A549 (cell line): ENCODE measurements at regions not wholly inside any gene's neighbourhood (a gene's known extent, or its start where the extent isn't known, plus 50 kb on each side); places are given as distances from the start of the nearest gene placed in this dataset.

Experiments used
- CHD4 ChIP-seq: fragments of 200-600 bp; sonication (generic); IDR thresholded peaks from 2 replicates; pipeline ENCODE4 v1.6.1; 2016; ENCODE audit warnings: antibody characterized with exemption, mild to moderate bottlenecking, borderline replicate concordance
- CTCF ChIP-seq: fragments of >200 bp; sonication (Bioruptor Twin); formaldehyde crosslinking; IDR thresholded peaks from 3 replicates; pipeline ENCODE4 v1.5.1; 2016
- ESRRA ChIP-seq: fragments of 150-350 bp; IDR thresholded peaks from 2 replicates; pipeline ENCODE4 v1.6.1; 2014; ENCODE audit warnings: mild to moderate bottlenecking, low read length, borderline replicate concordance
- MAX ChIP-seq: IDR thresholded peaks from 2 replicates; pipeline ENCODE4 v1.6.1; 2012
- PHF8 ChIP-seq: fragments of 200-600 bp; sonication (generic); IDR thresholded peaks from 2 replicates; pipeline ENCODE4 v1.6.1; 2016; ENCODE audit warnings: low read depth, mild to moderate bottlenecking, antibody characterized with exemption, moderate library complexity, borderline replicate concordance
- POLR2A ChIP-seq: IDR thresholded peaks from 2 replicates; pipeline ENCODE4 v1.6.1; 2012; ENCODE audit warnings: mild to moderate bottlenecking, low read length
- RNF2 ChIP-seq: fragments of 200-600 bp; sonication (generic); IDR thresholded peaks from 2 replicates; pipeline ENCODE4 v1.6.1; 2016; ENCODE audit warnings: low read depth, mild to moderate bottlenecking, antibody characterized with exemption, moderate library complexity, borderline replicate concordance

- TF ChIP-seq POLR2A (no peak), CTCF (no peak), RNF2 (no peak), MAX (no peak), PHF8 (no peak), CHD4 (no peak), ESRRA (no peak)
Measured at GRCh38 chr13:56457535-56458190, 683.1 kb upstream of the PRR20A start.
